GM12864 (cell line): ENCODE measurements at regions not wholly inside any gene's neighbourhood (a gene's known extent, or its start where the extent isn't known, plus 50 kb on each side); places are given as distances from the start of the nearest gene placed in this dataset.
"Not testable (repeated sequence)": the region's sequence is repeated elsewhere in the genome, so short reads cannot be mapped to it uniquely, and the experiment has no call there.

Experiments
- DNase-seq: peaks from one replicate; pipeline ENCODE4 v3.0.0-alpha.2; 2011; ENCODE audit warnings: low read depth
- H3K4me3 ChIP-seq: 2 replicates; pipeline ENCODE4 v1.5.1; 2011; ENCODE audit warnings: mild to moderate bottlenecking, low read depth, low read length, control low read depth
- TF ChIP-seq, protein P1 (sequence below): IDR thresholded peaks from 2 replicates; pipeline ENCODE4 v1.5.1; 2011; ENCODE audit warnings: low read depth, mild to moderate bottlenecking, moderate library complexity, low read length, control low read depth, inconsistent platforms; ENCODE audit errors: missing control alignments

DNA sequence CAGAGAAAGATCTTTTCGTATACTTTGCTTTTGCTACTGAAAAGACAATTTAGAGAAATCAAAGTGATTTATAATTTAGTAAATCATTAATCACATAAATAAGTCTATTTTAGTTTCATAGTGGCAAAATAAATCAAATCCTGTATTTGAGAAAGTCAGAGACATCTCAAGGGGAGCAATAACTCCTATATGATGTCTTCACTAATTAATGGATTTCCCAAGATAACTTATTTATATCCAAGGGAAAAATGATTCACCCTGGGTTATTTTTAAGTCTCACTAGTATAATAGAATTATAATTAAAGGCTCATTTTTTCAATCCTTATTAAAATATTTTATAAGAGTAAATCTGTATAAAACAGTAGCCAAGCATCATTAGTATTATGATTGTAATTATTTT, 177.8 kb upstream of the GIMD1 start:
- H3K4me3 ChIP-seq, result no peak overlapping the region
- DNase-seq, result no peak
- TF ChIP-seq, protein P1, sequence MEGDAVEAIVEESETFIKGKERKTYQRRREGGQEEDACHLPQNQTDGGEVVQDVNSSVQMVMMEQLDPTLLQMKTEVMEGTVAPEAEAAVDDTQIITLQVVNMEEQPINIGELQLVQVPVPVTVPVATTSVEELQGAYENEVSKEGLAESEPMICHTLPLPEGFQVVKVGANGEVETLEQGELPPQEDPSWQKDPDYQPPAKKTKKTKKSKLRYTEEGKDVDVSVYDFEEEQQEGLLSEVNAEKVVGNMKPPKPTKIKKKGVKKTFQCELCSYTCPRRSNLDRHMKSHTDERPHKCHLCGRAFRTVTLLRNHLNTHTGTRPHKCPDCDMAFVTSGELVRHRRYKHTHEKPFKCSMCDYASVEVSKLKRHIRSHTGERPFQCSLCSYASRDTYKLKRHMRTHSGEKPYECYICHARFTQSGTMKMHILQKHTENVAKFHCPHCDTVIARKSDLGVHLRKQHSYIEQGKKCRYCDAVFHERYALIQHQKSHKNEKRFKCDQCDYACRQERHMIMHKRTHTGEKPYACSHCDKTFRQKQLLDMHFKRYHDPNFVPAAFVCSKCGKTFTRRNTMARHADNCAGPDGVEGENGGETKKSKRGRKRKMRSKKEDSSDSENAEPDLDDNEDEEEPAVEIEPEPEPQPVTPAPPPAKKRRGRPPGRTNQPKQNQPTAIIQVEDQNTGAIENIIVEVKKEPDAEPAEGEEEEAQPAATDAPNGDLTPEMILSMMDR, result no peak

- not testable (repeated sequence) for H3K4me3 ChIP-seq, DNase-seq
These were observed 174.0 kb upstream of the GIMD1 start for GRCh38 chr4:106542609-106543008.

DNA sequence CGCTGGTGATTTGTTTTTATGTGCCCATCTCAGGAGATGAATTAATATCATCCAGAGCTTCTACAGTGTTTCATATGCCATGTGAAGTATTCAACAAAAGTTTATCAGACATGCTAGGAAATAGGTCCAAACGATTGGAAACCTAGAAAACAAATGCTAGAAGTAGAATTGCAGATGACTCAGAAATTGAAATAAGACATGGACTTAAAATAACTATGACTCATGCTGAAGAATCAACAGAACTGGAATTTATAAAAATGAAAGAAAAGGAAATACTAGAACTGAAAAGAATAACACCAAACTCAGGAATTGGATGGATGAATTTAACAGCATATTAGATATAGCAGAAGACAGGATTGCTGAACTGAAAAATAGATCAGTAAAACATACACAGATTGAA, 172.7 kb upstream of the GIMD1 start:
- DNase-seq, result no peak
- TF ChIP-seq, protein P1, result no peak
- no peak overlapping the region for H3K4me3 ChIP-seq

GRCh38 chr4:106530821-106531220, 162.2 kb upstream of the GIMD1 start:
- no peak for DNase-seq
- TF ChIP-seq, protein P1, result no peak
- H3K4me3 ChIP-seq, result no peak overlapping the region

DNA sequence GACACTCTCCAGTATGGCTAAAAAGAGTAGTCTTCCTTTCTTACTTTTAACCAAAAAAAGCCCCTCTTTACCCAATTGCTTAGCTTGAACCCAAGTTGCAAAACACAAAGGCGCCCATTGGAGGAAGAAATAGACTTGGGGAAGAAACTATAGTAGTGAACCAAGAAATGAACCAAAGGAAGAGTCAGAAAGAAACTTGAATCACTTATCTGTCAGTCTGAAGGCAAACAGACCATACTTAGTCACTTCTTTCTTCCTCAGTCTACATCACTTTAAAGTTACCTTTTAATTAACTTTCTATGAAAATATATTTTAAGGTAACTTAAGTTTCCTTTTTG, 161.4 kb upstream of the GIMD1 start:
- no peak for DNase-seq
- no peak overlapping the region for H3K4me3 ChIP-seq
- TF ChIP-seq, protein P1, result no peak

DNA sequence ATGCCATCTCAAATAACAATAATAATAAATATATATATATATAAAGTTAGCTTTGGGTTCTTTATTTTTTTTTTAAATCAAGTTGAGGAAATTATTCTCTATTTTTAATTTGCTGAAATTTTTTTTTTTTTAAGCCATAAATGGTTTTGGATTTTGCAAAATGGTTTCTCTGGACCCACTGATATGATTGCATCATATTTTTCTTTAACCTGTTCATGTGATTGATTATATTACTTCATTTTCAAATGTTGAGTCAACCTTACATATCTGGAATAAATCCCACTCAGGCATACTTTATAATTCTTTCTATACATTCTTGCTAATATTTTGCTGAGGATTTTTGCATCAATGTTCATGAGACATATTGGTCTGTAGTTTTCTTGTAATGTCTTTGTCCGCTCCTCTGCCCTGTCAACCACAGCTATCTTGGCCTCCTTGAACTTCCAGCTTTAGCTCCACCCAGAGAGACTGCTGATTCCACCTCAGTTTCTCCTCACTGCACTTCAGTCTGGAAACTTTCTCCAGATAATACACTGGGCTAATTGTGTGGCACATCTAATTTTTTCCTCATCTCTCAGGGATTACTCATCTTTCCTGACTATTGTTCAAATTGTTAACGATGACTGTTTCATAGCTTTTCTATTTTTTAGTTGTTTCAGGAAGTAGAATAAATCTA, 160.9 kb upstream of the GIMD1 start:
- H3K4me3 ChIP-seq, result no peak overlapping the region
- TF ChIP-seq, protein P1, result no peak
- DNase-seq, result no peak

DNA sequence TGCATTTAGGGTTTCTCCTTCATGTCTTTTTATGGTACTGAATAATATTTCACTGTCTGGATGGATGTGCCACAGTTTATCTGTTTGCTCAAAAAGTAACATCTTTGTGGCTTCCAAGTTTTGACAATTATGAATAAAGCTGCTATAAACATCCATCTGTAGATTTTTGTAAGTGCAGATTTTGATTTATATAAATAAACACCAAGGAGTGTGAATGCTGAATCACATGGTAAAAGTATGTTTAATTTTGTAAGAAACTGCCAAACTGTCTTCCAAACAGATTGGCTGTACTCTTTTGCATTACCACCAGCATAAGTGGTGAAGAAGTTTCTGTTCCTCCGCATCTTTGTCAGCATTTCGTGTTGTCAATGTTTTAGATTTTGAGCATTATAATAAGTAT, 158.7 kb upstream of the GIMD1 start:
- TF ChIP-seq, protein P1, result no peak
- no peak overlapping the region for H3K4me3 ChIP-seq

GRCh38 chr4:106525425-106525824, 156.8 kb upstream of the GIMD1 start:
- not testable (repeated sequence) for DNase-seq, H3K4me3 ChIP-seq

More for the DNA sequence above, 158.7 kb upstream of the GIMD1 start:
- DNase-seq, result no peak

DNA sequence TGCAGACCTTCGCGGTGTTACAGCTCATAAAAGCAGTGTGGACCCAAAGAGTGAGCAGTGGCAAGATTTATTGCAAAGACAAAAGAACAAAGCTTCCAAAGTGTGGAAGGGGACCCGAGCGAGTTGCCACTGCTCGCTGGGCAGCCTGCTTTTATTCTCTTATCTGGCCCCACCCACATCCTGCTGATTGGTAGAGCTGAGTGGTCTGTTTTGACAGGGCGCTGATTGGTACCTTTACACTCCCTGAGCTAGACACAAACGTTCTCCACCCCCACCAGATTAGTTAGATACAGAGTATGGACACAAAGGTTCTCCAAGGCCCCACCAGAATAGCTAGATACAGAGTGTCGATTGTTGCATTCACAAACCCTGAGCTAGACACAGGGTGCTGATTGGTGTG, 156.2 kb upstream of the GIMD1 start:
- not testable (repeated sequence) for DNase-seq, H3K4me3 ChIP-seq
